ENCODE measurements at regions not wholly inside any gene's neighbourhood (a gene's known extent, or its start where the extent isn't known, plus 50 kb on each side); places are given as distances from the start of the nearest gene placed in this dataset.

- TF ChIP-seq, protein P1, sequence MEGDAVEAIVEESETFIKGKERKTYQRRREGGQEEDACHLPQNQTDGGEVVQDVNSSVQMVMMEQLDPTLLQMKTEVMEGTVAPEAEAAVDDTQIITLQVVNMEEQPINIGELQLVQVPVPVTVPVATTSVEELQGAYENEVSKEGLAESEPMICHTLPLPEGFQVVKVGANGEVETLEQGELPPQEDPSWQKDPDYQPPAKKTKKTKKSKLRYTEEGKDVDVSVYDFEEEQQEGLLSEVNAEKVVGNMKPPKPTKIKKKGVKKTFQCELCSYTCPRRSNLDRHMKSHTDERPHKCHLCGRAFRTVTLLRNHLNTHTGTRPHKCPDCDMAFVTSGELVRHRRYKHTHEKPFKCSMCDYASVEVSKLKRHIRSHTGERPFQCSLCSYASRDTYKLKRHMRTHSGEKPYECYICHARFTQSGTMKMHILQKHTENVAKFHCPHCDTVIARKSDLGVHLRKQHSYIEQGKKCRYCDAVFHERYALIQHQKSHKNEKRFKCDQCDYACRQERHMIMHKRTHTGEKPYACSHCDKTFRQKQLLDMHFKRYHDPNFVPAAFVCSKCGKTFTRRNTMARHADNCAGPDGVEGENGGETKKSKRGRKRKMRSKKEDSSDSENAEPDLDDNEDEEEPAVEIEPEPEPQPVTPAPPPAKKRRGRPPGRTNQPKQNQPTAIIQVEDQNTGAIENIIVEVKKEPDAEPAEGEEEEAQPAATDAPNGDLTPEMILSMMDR (IDR thresholded peaks at IDR 0.05; ENCODE audit: extremely low read depth, missing control alignments), result no peak
- no peak for DNase-seq (ENCODE audit: low spot score)
Measured at GRCh38 chr4:4672402-4672801, 130.6 kb upstream of the STX18 start.

DNA sequence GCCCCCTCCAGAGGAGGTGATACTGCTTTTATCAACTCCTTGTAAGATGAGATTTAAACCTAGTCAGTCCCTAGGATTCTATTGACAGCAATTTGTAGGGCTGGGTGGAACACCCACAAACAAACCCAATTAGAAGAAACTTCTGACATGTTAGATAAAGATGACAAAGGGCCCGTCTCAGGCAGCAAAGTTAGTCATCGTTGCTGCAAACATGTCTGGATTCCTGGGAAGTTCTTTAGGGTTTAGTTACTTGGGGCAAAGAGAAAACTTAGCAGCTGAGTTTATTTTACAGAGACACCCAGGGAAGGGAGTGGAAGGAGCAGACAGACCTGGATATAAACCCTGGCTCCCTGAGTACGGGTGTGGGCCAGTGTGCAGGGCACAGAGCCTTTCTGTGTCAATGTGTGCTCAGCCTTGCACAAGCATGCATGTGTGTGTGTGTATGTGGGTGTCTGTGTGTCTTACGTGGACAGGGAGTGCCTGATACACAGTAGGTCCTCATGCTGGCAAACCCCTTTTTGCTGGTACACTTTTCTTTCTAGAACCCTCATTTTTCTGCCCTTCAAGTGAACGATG lies 130.0 kb upstream of the STX18 start:
- no peak for DNase-seq (ENCODE audit: low spot score)
- TF ChIP-seq, protein P1 (IDR thresholded peaks at IDR 0.05; ENCODE audit: extremely low read depth, missing control alignments), result no peak

DNA sequence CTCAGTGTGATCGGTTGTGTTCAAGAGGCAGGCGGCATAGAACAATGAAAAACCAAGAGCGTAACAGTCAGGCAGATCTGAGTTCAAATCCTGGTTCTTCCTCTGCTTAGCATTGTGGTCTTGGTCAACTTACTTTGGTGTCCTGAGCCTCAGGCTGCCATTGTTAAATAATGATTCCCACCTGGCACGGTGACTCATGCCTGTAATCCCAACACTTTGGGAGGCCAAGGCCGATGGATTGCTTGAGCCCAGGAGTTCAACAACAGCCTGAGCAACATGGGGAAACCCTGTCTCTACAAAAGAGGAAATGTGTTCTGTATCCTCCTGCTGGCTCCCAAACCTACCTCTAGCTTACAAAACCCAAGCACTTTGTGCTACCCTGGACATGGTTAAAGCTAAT lies 129.0 kb upstream of the STX18 start:
- no peak for DNase-seq (ENCODE audit: low spot score)
- TF ChIP-seq, protein P1 (IDR thresholded peaks at IDR 0.05; ENCODE audit: extremely low read depth, missing control alignments), result no peak

DNA sequence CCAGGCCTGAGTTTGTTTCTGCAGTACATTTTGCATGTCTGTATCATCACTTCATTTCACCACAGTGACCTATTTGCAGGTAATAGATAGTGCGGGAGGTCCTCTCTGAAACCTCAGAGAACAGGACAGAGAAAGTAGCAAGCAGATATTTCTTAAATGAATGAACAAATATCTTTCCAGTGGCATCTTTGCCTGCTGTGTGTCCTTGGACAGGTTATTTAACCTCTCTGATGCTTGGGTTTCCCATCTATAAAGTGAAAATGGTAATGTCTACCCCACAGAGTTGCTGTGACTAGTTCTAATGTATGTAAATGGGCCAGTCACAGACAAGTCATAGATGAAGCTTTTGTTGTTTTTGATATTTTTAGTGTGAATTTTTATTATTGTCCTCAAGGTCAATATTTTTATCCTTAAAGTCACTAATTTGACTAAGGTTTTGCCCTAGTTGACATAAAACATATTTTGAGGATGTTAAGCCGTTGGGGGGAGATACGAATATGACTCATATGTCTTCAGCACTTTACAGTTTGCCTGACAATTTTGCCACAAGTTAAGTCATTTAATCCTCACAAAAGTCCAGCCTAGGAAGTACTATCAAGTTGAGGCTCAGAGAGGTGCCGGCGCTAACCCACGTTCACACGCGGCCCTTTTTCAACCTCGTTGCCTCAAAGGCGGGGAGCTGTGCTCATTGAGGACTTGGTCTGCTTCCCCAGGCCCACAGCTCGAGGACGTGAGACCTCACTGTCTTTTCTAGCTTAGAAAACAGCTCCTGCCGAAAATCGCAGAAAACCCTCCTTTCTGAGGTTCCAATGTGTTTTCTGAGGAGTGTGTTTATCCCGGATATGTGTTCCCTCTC lies 126.7 kb upstream of the STX18 start:
- TF ChIP-seq, protein P1 (IDR thresholded peaks at IDR 0.05; ENCODE audit: extremely low read depth, missing control alignments), result no peak
- no peak for DNase-seq (ENCODE audit: low spot score)

GRCh38 chr4:4667622-4668081 lies 125.8 kb upstream of the STX18 start:
- DNase-seq (ENCODE audit: low spot score), result no peak
- TF ChIP-seq, protein P1 (IDR thresholded peaks at IDR 0.05; ENCODE audit: extremely low read depth, missing control alignments), result no peak

DNA sequence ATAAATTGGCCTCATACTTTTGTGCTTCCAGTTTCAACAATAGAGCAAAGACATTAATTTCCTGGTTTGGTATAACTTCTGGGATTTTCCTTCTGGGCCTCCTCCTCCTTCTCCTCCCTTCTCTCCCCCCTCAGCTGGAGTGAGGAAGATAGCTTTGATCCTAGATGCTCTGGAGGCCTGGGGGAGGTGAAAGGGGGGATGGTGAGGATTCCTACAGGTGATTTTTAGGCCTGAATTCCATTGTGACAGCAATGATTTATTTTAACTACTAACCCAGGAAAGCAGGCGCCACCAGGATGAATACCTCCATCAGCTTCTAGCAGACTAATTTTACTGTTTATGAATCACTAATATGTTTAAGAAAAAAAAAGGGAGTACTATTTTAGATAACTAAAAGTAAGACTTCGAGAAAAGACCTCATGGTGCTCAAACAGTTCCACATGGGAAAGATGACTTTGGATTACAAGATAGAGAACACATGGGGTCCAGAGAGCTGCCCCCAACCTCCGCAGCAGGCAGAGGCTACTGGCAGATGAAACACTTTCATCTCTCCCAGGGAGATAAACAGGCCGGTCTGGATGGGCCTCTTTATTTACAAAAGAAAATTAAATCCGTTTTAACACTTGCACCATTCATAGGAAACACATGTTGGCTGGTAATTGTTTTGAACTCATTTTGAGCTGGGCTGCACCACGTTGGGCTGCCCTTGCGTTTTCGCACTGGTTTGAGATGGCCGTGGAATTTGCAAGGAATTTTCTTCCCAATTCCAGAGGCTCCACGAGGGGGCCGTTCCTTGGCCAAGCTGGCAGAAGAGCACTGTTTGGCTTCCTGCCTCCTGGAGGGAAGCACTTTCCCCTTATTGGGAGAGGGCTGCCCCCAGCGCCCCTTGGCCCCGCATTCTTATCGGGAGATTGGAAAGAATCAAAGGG lies 125.1 kb upstream of the STX18 start:
- DNase-seq (ENCODE audit: low spot score), result no peak
- TF ChIP-seq, protein P1 (IDR thresholded peaks at IDR 0.05; ENCODE audit: extremely low read depth, missing control alignments), result no peak

Measured in GM20000 (cell line).